HUES6 (cell line): ENCODE measurements at regions not wholly inside any gene's neighbourhood (a gene's known extent, or its start where the extent isn't known, plus 50 kb on each side); places are given as distances from the start of the nearest gene placed in this dataset.

ENCODE experiments used
- H3K27ac ChIP-seq: 2 replicates; pipeline ENCODE4 v1.7.0; 2013; ENCODE audit warnings: low read depth, mild to moderate bottlenecking, low read length, inconsistent platforms
- H3K27me3 ChIP-seq: 2 replicates; pipeline ENCODE4 v1.6.1; 2013; ENCODE audit warnings: low read length; ENCODE audit not compliant: control insufficient read depth, insufficient read depth
- H3K36me3 ChIP-seq: 2 replicates; pipeline ENCODE4 v1.6.1; 2013; ENCODE audit warnings: low read length; ENCODE audit not compliant: control insufficient read depth, insufficient read depth
- H3K4me1 ChIP-seq: 2 replicates; pipeline ENCODE4 v1.6.1; 2013; ENCODE audit warnings: low read length; ENCODE audit not compliant: control insufficient read depth, insufficient read depth
- H3K4me3 ChIP-seq: 2 replicates; pipeline ENCODE4 v1.5.1; 2013; ENCODE audit warnings: low read depth, low read length
- H3K9ac ChIP-seq: one replicate; pipeline ENCODE4 v1.6.1; 2013; ENCODE audit warnings: mild to moderate bottlenecking, low read length
- H3K9me3 ChIP-seq: 2 replicates; pipeline ENCODE4 v1.6.1; 2013; ENCODE audit warnings: low read depth, low read length; ENCODE audit not compliant: control insufficient read depth, insufficient read depth

GRCh38 chr10:3480281-3480989 lies 304.6 kb downstream of the KLF6 start:
- H3K9me3 ChIP-seq = no peaks in the 10 kb centered on the region
- no peak overlapping the region for H3K9ac ChIP-seq
- H3K36me3 ChIP-seq = no peaks in the 10 kb centered on the region
- H3K27ac ChIP-seq = no peak overlapping the region
- H3K27me3 ChIP-seq = no peaks in the 10 kb centered on the region
- no peak overlapping the region for H3K4me3 ChIP-seq
- H3K4me1 ChIP-seq = peaks cover 9% of the 10 kb centered on the region; the same call in 1 of the 2 replicates

- Histone ChIP-seq H3K9me3 (no peaks in the 10 kb centered on the region), H3K36me3 (no peaks in the 10 kb centered on the region), H3K27ac (no peak overlapping the region), H3K4me1 (peaks cover 5% of the 10 kb centered on the region; the same call in 1 of the 2 replicates), H3K4me3 (no peak overlapping the region), H3K9ac (no peak overlapping the region), H3K27me3 (no peaks in the 10 kb centered on the region)
Observed at GRCh38 chr10:3478632-3479240, 306.2 kb upstream of the PITRM1 start.

- Histone ChIP-seq H3K27ac (no peak overlapping the region), H3K4me1 (peaks cover 5% of the 10 kb centered on the region; the same call in 1 of the 2 replicates), H3K36me3 (no peaks in the 10 kb centered on the region), H3K27me3 (no peaks in the 10 kb centered on the region), H3K9ac (no peak overlapping the region), H3K9me3 (no peaks in the 10 kb centered on the region), H3K4me3 (no peak overlapping the region)
Observed at GRCh38 chr10:3478153-3478552, 305.6 kb upstream of the PITRM1 start.

DNA sequence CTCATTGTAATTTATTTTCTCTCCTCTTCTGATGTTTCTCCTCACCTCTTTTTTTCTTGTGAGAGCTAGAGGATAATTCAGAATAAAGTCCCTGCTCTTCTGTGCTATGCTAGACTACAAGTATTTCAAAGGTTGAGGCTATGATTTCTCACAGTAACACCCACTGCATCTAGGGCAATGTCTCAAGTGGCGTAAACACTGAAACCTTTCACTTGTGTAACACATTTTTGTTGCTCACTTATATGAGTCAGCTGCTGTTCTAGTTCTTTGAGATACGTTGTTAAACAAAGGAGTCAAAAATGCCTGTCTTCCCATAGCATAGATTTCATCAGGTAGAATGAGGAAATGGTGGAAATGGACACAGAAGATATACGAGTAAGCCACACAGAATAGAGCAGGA lies 305.1 kb upstream of the PITRM1 start:
- Histone ChIP-seq H3K36me3 (no peaks in the 10 kb centered on the region), H3K9me3 (no peaks in the 10 kb centered on the region), H3K27me3 (no peaks in the 10 kb centered on the region), H3K27ac (no peak overlapping the region), H3K4me1 (peaks cover 4% of the 10 kb centered on the region), H3K4me3 (no peak overlapping the region), H3K9ac (no peak overlapping the region)

GRCh38 chr10:3476640-3477448 lies 304.3 kb upstream of the PITRM1 start:
- Histone ChIP-seq H3K9ac (no peak overlapping the region), H3K4me1 (no peaks in the 10 kb centered on the region; the same call in 1 of the 2 replicates), H3K27ac (no peak overlapping the region), H3K4me3 (no peak overlapping the region), H3K9me3 (no peaks in the 10 kb centered on the region; the same call in 1 of the 2 replicates), H3K27me3 (no peaks in the 10 kb centered on the region), H3K36me3 (no peaks in the 10 kb centered on the region)

DNA sequence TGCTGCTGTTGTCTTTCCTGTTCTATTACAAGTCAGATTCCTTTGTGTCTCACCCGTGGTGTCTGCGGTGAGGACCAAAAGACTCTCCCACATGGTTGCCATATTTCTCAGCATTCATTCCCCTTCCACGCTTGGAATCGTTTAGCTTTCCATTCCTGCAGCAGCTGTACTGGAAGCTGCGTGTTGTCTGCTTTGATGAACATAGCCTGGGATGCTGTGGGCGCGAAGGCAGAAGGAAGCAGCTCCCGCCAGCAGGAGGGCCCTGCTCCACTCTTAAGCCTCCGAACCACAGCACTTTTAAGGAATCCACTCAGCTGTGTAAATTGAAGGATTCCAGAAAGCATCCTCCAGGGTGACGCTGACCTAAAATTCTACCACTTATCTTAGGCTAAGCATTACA lies 303.6 kb upstream of the PITRM1 start:
- Histone ChIP-seq H3K9ac (no peak overlapping the region), H3K27me3 (no peaks in the 10 kb centered on the region)

GRCh38 chr10:3475367-3475766 lies 302.8 kb upstream of the PITRM1 start:
- no peak overlapping the region for H3K4me3 ChIP-seq
- H3K27ac ChIP-seq = no peak overlapping the region
- no peaks in the 10 kb centered on the region; the same call in 1 of the 2 replicates for H3K9me3 ChIP-seq
- no peaks in the 10 kb centered on the region for H3K36me3 ChIP-seq
- no peaks in the 10 kb centered on the region; the same call in 1 of the 2 replicates for H3K4me1 ChIP-seq
- no peaks in the 10 kb centered on the region for H3K27me3 ChIP-seq
- H3K9ac ChIP-seq = no peak overlapping the region

More for the DNA sequence above, 303.6 kb upstream of the PITRM1 start:
- H3K4me3 ChIP-seq = no peak overlapping the region
- H3K27ac ChIP-seq = no peak overlapping the region
- H3K4me1 ChIP-seq = no peaks in the 10 kb centered on the region; the same call in 1 of the 2 replicates
- H3K9me3 ChIP-seq = no peaks in the 10 kb centered on the region; the same call in 1 of the 2 replicates
- no peaks in the 10 kb centered on the region for H3K36me3 ChIP-seq

- H3K9ac ChIP-seq = no peak overlapping the region
- H3K27ac ChIP-seq = no peak overlapping the region
- H3K36me3 ChIP-seq = no peaks in the 10 kb centered on the region
- H3K27me3 ChIP-seq = no peaks in the 10 kb centered on the region
- peaks cover 4% of the 10 kb centered on the region; the same call in 1 of the 2 replicates for H3K4me1 ChIP-seq
- H3K4me3 ChIP-seq = no peak overlapping the region
- H3K9me3 ChIP-seq = no peaks in the 10 kb centered on the region; the same call in 1 of the 2 replicates
Observed at GRCh38 chr10:3474266-3474665, 301.7 kb upstream of the PITRM1 start.

GRCh38 chr10:3473271-3473670 lies 300.7 kb upstream of the PITRM1 start:
- Histone ChIP-seq H3K27ac (no peak overlapping the region), H3K4me1 (peaks cover 11% of the 10 kb centered on the region), H3K36me3 (no peaks in the 10 kb centered on the region), H3K4me3 (no peak overlapping the region), H3K9ac (no peak overlapping the region), H3K27me3 (no peaks in the 10 kb centered on the region), H3K9me3 (no peaks in the 10 kb centered on the region; the same call in 1 of the 2 replicates)

DNA sequence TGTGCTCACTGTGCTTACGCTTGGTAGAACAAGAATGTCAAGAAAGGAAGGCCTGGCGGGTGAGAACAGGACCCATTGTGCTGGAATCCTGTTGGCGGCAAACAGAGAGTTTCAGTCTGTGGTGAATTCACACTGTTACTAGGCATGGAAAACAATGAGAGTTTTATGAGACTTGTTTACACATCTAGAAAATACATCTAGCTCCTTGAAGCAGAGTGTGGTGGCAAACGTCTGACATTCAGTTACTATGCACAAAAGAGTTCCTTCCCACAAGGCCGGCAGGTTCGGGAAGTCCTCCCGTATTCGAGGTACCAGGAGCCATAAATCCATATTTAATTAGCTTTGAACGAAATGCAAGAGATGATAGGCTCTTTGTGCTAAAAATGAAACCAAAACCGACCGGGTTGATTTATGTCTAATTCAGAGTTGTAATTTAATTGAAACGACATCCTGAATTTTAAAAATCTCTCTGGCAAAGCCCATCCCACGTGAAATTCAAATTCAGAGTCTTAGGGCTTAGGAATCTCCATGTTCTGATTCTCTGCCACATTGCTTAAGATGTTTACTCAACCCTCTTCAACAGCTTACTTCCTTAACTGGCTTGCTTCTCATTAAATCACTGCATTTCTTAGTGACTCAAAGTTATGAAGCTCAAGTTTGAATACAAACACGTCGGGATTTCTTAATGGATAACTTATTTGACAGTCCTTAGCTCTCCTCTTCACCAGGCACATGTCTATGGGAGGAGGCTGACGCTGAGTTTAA lies 299.9 kb upstream of the PITRM1 start:
- Histone ChIP-seq H3K4me3 (no peak overlapping the region), H3K9ac (no peak overlapping the region)

More for the DNA sequence above, 299.9 kb upstream of the PITRM1 start:
- Histone ChIP-seq H3K36me3 (no peaks in the 10 kb centered on the region), H3K27me3 (no peaks in the 10 kb centered on the region), H3K9me3 (no peaks in the 10 kb centered on the region; the same call in 1 of the 2 replicates), H3K4me1 (peaks cover 19% of the 10 kb centered on the region), H3K27ac (no peak overlapping the region)
